Erythroblast (primary cell): ENCODE measurements at regions not wholly inside any gene's neighbourhood (a gene's known extent, or its start where the extent isn't known, plus 50 kb on each side); places are given as distances from the start of the nearest gene placed in this dataset.

Experiments used
- GATA1 ChIP-seq: IDR thresholded peaks from 2 replicates; pipeline ENCODE4 v1.6.1; 2011; ENCODE audit warnings: low read depth, mild to moderate bottlenecking, control low read depth, low read length, moderate library complexity
- POLR2A ChIP-seq: IDR thresholded peaks from 2 replicates; pipeline ENCODE4 v1.6.1; 2011; ENCODE audit warnings: mild to moderate bottlenecking, low read length

DNA sequence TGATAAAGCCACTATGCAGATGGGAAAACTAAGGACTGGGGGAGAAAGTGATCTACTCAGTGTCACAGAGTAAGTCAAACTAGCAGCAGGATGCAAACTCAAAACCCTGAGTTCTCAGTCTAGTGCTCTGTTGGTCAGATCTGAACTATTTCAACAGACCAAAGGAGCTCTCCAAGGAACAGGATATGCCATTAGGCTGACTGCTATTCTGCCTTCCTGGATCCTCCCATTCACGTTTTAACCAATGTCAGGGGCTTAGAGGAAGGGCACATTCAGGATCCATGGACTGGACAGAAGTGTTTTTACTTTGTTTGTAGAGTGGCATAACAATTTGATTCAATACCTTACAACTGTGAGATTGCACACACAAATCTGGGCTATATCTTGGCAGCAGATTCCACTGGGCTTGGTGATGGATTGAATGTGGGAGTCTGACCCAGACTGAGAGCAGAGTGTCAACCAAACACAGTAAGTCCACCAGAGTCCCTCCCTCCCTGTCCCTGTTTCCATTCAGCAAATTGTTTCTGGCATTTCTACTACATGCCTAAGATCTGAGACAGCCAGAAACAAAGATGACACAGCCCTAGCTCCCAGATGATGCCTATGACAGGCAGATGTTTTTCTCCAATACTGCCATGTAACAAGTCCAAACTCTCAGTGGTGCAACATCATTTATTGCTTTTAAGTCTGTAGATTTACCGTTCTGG, 337.8 kb upstream of the CDH5 start:
- no peak for TF ChIP-seq POLR2A
- TF ChIP-seq GATA1, result no peak
